PC-9 (cell line): ENCODE measurements at regions not wholly inside any gene's neighbourhood (a gene's known extent, or its start where the extent isn't known, plus 50 kb on each side); places are given as distances from the start of the nearest gene placed in this dataset.

Experiments used
- BruUV-seq: library from RNA; stranded (reverse); fragments of 400-500 nt; replicated peaks from 2 replicates; lab custom pipeline; 2021; lab: Mats Ljungman, UMichigan
- CTCF ChIA-PET: fragments of 300-600 bp; sonication (Branson Sonifier 250); formaldehyde crosslinking; loops from one replicate; lab custom pipeline; 2022; ENCODE audit warnings: antibody characterized with exemption; lab: Charles Lee
- POLR2A ChIA-PET: fragments of 300-600 bp; sonication (Branson Sonifier 250); formaldehyde crosslinking; loops from one replicate; lab custom pipeline; 2022; ENCODE audit warnings: antibody characterized with exemption; ENCODE audit not compliant: unreplicated experiment; lab: Charles Lee
- DNase-seq, 2 experiments: peaks; one replicate each; pipeline versions ENCODE4 v3.0.0 to v3.0.0-alpha.2; 2015 to 2022; ENCODE audit warnings: mixed read lengths in 1 of 2
- H2AFZ ChIP-seq: fragments of 200-600 bp; sonication (generic); 2 replicates; pipeline ENCODE4 v1.8.1; 2017; ENCODE audit warnings: antibody characterized with exemption
- H3F3A ChIP-seq: fragments of 200-600 bp; sonication (generic); 2 replicates; pipeline ENCODE4 v1.8.1; 2017; ENCODE audit warnings: antibody characterized with exemption, mild to moderate bottlenecking, low read depth; ENCODE audit not compliant: insufficient read depth
- H3K27ac ChIP-seq: fragments of 200-600 bp; sonication (generic); 2 replicates; pipeline ENCODE4 v1.6.1; 2016; ENCODE audit warnings: mixed run types
- H3K27me3 ChIP-seq: fragments of 200-600 bp; sonication (generic); 2 replicates; pipeline ENCODE4 v1.6.1; 2016; ENCODE audit warnings: low read depth, mixed run types; ENCODE audit not compliant: insufficient read depth
- H3K36me3 ChIP-seq: fragments of 200-600 bp; sonication (generic); 2 replicates; pipeline ENCODE4 v1.6.1; 2016; ENCODE audit warnings: low read depth, mixed run types
- H3K4me1 ChIP-seq: fragments of 200-600 bp; sonication (generic); replicated peaks from 2 replicates; pipeline ENCODE4 v1.6.1; 2016; ENCODE audit warnings: mixed run types; ENCODE audit not compliant: insufficient read depth
- H3K4me2 ChIP-seq: fragments of 200-600 bp; sonication (generic); 2 replicates; pipeline ENCODE4 v1.6.1; 2017; ENCODE audit warnings: mixed run types
- H3K4me3 ChIP-seq: fragments of 200-600 bp; sonication (generic); 2 replicates; pipeline ENCODE4 v1.6.1; 2016; ENCODE audit warnings: mixed run types
- H3K79me2 ChIP-seq: fragments of 200-600 bp; sonication (generic); 2 replicates; pipeline ENCODE4 v1.6.1; 2017; ENCODE audit warnings: low read depth, mixed run types
- H3K9me2 ChIP-seq: fragments of 200-600 bp; sonication (generic); 2 replicates; pipeline ENCODE4 v1.8.1; 2017; ENCODE audit warnings: mild to moderate bottlenecking; ENCODE audit not compliant: insufficient read depth
- H3K9me3 ChIP-seq: fragments of 200-600 bp; sonication (generic); 2 replicates; pipeline ENCODE4 v1.8.1; 2016; ENCODE audit warnings: low read depth; ENCODE audit not compliant: insufficient read depth
- H4K20me1 ChIP-seq: fragments of 200-600 bp; sonication (generic); 2 replicates; pipeline ENCODE4 v1.8.1; 2017; ENCODE audit not compliant: insufficient read depth
- EZH2 ChIP-seq: fragments of 200-600 bp; sonication (generic); IDR thresholded peaks from 2 replicates; pipeline ENCODE4 v1.8.0; 2017; ENCODE audit warnings: antibody characterized with exemption, low read depth
- intact Hi-C: fragments of 100-400 bp; cut with micrococcal nuclease; formaldehyde crosslinking; loops from one replicate; pipeline ENCODE4 v1.10.0; 2022; ENCODE audit not compliant: unreplicated experiment
- TF ChIP-seq, protein P1 (sequence below): fragments of 200-600 bp; sonication (generic); conservative IDR thresholded peaks from 2 replicates; pipeline ENCODE4 v1.6.1; 2017; ENCODE audit warnings: mixed run types, antibody characterized with exemption, mild to moderate bottlenecking, moderate library complexity

DNA sequence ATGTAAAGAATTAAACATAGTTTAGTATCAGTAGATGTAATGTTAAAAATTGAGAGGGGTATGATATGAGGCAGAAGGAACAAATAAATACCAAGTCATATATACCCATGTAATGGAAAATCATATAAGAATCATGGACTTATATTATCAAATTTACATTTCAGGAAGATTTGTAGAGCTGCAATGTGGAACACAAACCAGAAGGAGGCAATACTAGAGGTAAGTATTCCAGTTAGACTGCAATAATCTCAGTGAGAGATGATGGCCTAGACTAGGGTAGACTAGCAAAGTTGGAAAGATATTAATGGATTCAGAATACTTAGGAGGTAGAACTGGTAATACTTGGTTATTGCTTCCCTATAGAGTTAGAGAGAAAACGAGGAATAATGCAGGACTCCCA lies 603.0 kb upstream of the KLHL4 start:
- Histone ChIP-seq H3K4me1 (no peaks in the 10 kb centered on the region), H3K79me2 (no peaks in the 10 kb centered on the region), H3K4me2 (no peak overlapping the region), H3K9me2 (no peaks in the 10 kb centered on the region), H3K27ac (no peak overlapping the region), H3K27me3 (no peaks in the 10 kb centered on the region), H2AFZ (no peak overlapping the region), H3K9me3 (no peaks in the 10 kb centered on the region), H4K20me1 (no peaks in the 10 kb centered on the region), H3K4me3 (no peak overlapping the region), H3F3A (no peaks in the 10 kb centered on the region), H3K36me3 (no peaks in the 10 kb centered on the region)
- DNase-seq, result no peak
- no peak for TF ChIP-seq EZH2
- TF ChIP-seq, protein P1, sequence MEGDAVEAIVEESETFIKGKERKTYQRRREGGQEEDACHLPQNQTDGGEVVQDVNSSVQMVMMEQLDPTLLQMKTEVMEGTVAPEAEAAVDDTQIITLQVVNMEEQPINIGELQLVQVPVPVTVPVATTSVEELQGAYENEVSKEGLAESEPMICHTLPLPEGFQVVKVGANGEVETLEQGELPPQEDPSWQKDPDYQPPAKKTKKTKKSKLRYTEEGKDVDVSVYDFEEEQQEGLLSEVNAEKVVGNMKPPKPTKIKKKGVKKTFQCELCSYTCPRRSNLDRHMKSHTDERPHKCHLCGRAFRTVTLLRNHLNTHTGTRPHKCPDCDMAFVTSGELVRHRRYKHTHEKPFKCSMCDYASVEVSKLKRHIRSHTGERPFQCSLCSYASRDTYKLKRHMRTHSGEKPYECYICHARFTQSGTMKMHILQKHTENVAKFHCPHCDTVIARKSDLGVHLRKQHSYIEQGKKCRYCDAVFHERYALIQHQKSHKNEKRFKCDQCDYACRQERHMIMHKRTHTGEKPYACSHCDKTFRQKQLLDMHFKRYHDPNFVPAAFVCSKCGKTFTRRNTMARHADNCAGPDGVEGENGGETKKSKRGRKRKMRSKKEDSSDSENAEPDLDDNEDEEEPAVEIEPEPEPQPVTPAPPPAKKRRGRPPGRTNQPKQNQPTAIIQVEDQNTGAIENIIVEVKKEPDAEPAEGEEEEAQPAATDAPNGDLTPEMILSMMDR, result no peak
- intact Hi-C loops, result no loop called here
- no TSS peak for BruUV-seq
- ChIA-PET CTCF (no interaction called here), POLR2A (no interaction called here)

DNA sequence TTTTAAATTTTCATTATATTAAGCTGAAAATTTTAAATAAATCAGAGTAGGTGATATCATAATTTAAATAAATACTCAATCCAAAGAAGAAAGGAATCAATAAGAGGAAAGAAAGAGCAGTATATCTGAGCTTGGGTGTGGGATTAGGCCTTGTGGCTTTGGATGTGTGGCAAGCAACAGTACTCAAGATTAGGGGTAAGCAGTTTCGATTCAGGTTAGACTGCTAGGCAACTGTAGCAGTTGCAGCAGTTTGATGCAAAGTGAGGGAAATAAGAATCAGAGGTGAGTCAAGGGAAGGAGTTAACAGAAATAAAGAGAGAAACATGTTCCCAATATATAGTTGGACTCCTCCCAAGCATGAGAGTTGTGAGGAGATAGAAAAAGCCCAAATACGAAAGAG lies 599.6 kb upstream of the KLHL4 start:
- ChIA-PET POLR2A (no interaction called here), CTCF (no interaction called here)
- Histone ChIP-seq H3K9me2 (no peaks in the 10 kb centered on the region), H3K79me2 (no peaks in the 10 kb centered on the region), H2AFZ (no peak overlapping the region), H3F3A (no peaks in the 10 kb centered on the region), H3K4me1 (no peaks in the 10 kb centered on the region), H3K27ac (no peak overlapping the region), H3K36me3 (no peaks in the 10 kb centered on the region), H3K4me3 (no peak overlapping the region), H4K20me1 (no peaks in the 10 kb centered on the region), H3K27me3 (no peaks in the 10 kb centered on the region), H3K4me2 (no peak overlapping the region), H3K9me3 (no peaks in the 10 kb centered on the region)
- no peak for DNase-seq
- intact Hi-C loops, result no loop called here
- BruUV-seq, result no TSS peak
- TF ChIP-seq, protein P1, result no peak

DNA sequence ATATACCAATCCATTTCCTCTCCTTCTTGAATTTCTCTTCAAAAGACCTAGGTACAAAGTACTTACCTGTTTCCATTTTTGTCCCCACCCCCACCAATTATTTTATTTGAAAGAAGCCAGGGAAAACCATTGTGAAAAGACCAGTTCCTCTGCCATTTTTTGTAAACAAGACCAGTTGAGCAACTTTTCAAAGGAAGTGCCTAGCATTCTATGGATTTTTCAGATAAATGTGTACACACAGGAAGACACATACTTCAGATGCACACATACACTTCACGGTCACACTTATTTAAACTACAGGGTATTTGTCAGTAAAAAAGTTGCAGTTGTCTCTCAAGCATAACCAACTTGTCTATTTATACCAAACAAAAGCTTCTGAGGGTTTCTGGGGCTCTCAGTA lies 587.2 kb upstream of the KLHL4 start:
- Histone ChIP-seq H2AFZ (no peak overlapping the region), H3K79me2 (no peaks in the 10 kb centered on the region), H3K9me2 (no peaks in the 10 kb centered on the region), H3K4me3 (no peak overlapping the region), H3K27me3 (no peaks in the 10 kb centered on the region), H3K27ac (no peak overlapping the region), H3F3A (no peaks in the 10 kb centered on the region), H3K9me3 (no peaks in the 10 kb centered on the region), H3K36me3 (no peaks in the 10 kb centered on the region), H3K4me2 (no peak overlapping the region), H4K20me1 (no peaks in the 10 kb centered on the region; the same call in 1 of the 2 replicates), H3K4me1 (no peaks in the 10 kb centered on the region)
- intact Hi-C loops, result no loop called here
- CTCF ChIA-PET, result no interaction called here
- TF ChIP-seq EZH2, result no peak
- no peak for DNase-seq
- POLR2A ChIA-PET, result no interaction called here
- BruUV-seq, result no TSS peak

DNA sequence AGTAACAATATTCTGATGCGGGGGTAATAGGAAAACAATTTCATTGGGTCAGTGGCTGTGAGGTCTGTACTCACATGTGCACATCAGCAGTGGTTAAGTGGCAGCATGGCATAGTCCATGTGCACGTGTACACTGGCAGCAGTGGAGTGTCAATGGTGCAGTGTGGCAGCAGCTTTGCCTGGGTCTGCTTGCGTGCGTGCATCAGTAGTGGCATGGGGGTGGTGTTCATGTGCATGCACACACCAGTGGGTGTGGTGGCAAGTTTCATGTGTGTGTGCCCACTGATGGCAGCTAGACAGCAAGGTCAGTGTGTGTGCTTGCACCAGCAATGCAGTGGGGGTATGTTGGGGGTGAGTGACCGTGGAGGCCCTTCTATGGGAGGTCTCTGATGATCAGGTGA lies 581.6 kb upstream of the KLHL4 start:
- Histone ChIP-seq H3K9me3 (no peaks in the 10 kb centered on the region), H3K9me2 (no peaks in the 10 kb centered on the region), H2AFZ (no peak overlapping the region), H3K27ac (no peak overlapping the region), H3F3A (no peaks in the 10 kb centered on the region), H3K4me1 (no peaks in the 10 kb centered on the region), H3K79me2 (no peaks in the 10 kb centered on the region), H3K27me3 (no peaks in the 10 kb centered on the region), H3K4me2 (no peak overlapping the region), H4K20me1 (no peaks in the 10 kb centered on the region), H3K36me3 (no peaks in the 10 kb centered on the region), H3K4me3 (no peak overlapping the region)
- intact Hi-C loops, result no loop called here
- ChIA-PET CTCF (no interaction called here), POLR2A (no interaction called here)
- BruUV-seq, result no TSS peak
- TF ChIP-seq, protein P1, result no peak
- no peak for TF ChIP-seq EZH2
- DNase-seq, result no peak
